ENCODE measurements at regions not wholly inside any gene's neighbourhood (a gene's known extent, or its start where the extent isn't known, plus 50 kb on each side); places are given as distances from the start of the nearest gene placed in this dataset.
"Not testable (repeated sequence)": the region's sequence is repeated elsewhere in the genome, so short reads cannot be mapped to it uniquely, and the experiment has no call there.

DNA sequence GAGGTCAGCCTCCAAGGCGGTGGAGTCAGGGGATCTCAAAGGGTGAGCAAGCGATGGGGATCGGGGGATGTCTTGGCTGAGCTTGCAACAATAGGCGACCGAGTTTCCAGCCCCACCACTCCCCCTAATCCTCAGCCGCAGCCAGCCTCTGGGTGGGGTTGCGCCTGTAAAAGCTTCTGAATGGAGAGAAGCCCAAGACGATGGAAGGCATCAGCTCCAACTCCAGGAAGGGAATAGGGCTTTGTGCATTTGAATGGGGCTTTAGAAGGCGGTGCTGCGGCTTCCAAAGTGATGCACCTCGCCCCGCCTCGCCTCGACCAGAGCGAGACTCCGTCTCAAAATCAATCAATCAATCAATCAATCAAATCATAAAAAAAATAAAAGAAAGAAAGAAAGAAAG, 1946.4 kb upstream of the DEFB115 start:
- not testable (repeated sequence) for TF ChIP-seq EZH2phosphoT487 (IDR thresholded peaks at IDR 0.05; ENCODE audit: insufficient read depth, low read depth); EZH2 (IDR thresholded peaks at IDR 0.05; ENCODE audit: insufficient read depth, poor library complexity, severe bottlenecking)
